Loucy (cell line): ENCODE measurements at regions not wholly inside any gene's neighbourhood (a gene's known extent, or its start where the extent isn't known, plus 50 kb on each side); places are given as distances from the start of the nearest gene placed in this dataset.

Experiments
- CTCF ChIP-seq: fragments of 200-600 bp; sonication (generic); conservative IDR thresholded peaks from 2 replicates; pipeline ENCODE4 v1.5.1; 2014; ENCODE audit warnings: mild to moderate bottlenecking, antibody characterized with exemption, low read length
- EZH2phosphoT487 ChIP-seq: fragments of 200-600 bp; IDR thresholded peaks from 2 replicates; pipeline ENCODE4 v1.6.1; 2018; ENCODE audit warnings: antibody characterized with exemption, mild to moderate bottlenecking, moderate library complexity, borderline replicate concordance

- TF ChIP-seq CTCF (no peak), EZH2phosphoT487 (no peak)
Observed at GRCh38 chr14:56896922-56897321, 86.6 kb upstream of the OTX2 start.
